BJ (cell line): ENCODE measurements at regions not wholly inside any gene's neighbourhood (a gene's known extent, or its start where the extent isn't known, plus 50 kb on each side); places are given as distances from the start of the nearest gene placed in this dataset.

Source experiments
- CTCF ChIA-PET: fragments of 350-600 bp; formaldehyde crosslinking; extraction: SDS; loops from one replicate; lab custom pipeline; 2021; ENCODE audit warnings: antibody characterized with exemption, inconsistent platforms; lab: Yijun Ruan, JAX
- POLR2A ChIA-PET: fragments of 300-600 bp; sonication (Branson Sonifier 250); formaldehyde crosslinking; extraction: SDS; loops from one replicate; lab custom pipeline; 2021; ENCODE audit warnings: antibody characterized with exemption; lab: Charles Lee
- DNase-seq: peaks from one replicate; pipeline ENCODE4 v3.0.0-alpha.2; 2011; ENCODE audit warnings: low read depth
- H3K27me3 ChIP-seq: 2 replicates; pipeline ENCODE4 v1.6.0; 2011; ENCODE audit warnings: low read length; ENCODE audit not compliant: control insufficient read depth, insufficient read depth
- H3K36me3 ChIP-seq: 2 replicates; pipeline ENCODE4 v1.5.1; 2011; ENCODE audit warnings: low read length; ENCODE audit not compliant: control insufficient read depth, insufficient read depth
- H3K4me3 ChIP-seq: 2 replicates; pipeline ENCODE4 v1.5.1; 2011; ENCODE audit warnings: low read depth, mild to moderate bottlenecking, control low read depth, low read length
- TF ChIP-seq, protein P1 (sequence below): IDR thresholded peaks from 2 replicates; pipeline ENCODE4 v1.5.1; 2011; ENCODE audit warnings: low read depth, mild to moderate bottlenecking, control low read depth, inconsistent platforms, low read length, moderate library complexity; ENCODE audit not compliant: insufficient read depth

DNA sequence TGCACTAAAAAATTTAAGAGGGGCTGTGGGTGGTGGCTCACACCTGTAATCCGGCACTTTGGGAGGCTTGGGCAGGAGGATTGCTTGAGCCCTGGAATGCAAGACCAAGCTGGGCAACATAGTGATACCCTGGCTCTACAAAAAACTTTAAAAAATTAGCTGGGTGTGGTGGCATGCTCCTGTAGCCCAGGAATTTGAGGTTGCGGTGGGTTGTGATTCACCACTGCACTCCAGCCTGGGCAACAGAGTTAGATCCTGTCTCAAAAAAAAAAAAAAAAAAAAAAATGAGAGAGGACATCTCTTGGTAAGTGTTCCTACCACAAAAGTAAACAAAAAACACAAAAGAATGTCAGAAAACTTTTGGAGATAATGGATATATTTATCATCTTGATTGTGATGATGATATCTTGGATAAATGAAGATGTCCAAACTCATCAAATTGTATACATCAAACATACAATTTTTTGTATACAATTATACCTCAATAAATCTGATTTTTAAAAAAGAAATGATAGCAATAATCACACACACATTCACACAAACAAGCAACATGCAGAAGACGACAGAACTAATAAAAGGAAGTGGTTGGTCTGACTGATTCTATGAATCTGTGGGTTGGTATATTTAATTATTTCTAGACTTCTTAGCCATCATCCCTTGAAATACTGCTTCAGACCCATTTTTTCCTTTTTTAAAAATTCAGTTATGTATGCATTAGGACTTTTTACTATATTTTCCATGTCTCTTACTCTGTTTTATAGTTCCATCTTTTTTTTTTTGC, 465.9 kb downstream of the PLA2G4A start:
- CTCF ChIA-PET = no interaction called here
- no peak for DNase-seq
- Histone ChIP-seq H3K4me3 (no peak overlapping the region), H3K36me3 (no peaks in the 10 kb centered on the region), H3K27me3 (no peaks in the 10 kb centered on the region)
- POLR2A ChIA-PET = no interaction called here
- TF ChIP-seq, protein P1, sequence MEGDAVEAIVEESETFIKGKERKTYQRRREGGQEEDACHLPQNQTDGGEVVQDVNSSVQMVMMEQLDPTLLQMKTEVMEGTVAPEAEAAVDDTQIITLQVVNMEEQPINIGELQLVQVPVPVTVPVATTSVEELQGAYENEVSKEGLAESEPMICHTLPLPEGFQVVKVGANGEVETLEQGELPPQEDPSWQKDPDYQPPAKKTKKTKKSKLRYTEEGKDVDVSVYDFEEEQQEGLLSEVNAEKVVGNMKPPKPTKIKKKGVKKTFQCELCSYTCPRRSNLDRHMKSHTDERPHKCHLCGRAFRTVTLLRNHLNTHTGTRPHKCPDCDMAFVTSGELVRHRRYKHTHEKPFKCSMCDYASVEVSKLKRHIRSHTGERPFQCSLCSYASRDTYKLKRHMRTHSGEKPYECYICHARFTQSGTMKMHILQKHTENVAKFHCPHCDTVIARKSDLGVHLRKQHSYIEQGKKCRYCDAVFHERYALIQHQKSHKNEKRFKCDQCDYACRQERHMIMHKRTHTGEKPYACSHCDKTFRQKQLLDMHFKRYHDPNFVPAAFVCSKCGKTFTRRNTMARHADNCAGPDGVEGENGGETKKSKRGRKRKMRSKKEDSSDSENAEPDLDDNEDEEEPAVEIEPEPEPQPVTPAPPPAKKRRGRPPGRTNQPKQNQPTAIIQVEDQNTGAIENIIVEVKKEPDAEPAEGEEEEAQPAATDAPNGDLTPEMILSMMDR = no peak

DNA sequence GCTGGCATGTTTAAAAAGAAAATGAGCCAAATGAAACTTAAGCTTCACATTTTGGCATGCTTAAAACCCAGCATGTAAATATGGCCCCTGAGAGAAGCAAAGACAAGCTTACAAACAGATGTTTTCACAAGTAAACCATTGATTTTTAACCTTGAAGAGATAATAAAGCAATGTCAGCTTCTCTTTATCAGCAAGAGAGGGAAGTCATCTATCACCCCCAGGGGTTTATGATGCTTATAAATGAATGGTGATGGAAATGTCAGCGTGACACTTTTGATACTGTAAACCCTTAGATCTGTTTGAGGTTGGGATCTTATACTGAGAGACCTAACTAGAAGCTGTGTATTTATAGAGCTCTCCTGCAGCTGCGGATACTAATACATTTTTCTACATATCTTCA, 471.3 kb downstream of the PLA2G4A start:
- Histone ChIP-seq H3K36me3 (no peaks in the 10 kb centered on the region), H3K4me3 (no peak overlapping the region), H3K27me3 (no peaks in the 10 kb centered on the region)
- no peak for DNase-seq
- TF ChIP-seq, protein P1 = no peak
- ChIA-PET POLR2A (no interaction called here), CTCF (interaction anchor here (0.7 kb wide), 1 partner anchor 11 kb away, joined by 3 read pairs; no protein-coding TSS in a partner anchor)

DNA sequence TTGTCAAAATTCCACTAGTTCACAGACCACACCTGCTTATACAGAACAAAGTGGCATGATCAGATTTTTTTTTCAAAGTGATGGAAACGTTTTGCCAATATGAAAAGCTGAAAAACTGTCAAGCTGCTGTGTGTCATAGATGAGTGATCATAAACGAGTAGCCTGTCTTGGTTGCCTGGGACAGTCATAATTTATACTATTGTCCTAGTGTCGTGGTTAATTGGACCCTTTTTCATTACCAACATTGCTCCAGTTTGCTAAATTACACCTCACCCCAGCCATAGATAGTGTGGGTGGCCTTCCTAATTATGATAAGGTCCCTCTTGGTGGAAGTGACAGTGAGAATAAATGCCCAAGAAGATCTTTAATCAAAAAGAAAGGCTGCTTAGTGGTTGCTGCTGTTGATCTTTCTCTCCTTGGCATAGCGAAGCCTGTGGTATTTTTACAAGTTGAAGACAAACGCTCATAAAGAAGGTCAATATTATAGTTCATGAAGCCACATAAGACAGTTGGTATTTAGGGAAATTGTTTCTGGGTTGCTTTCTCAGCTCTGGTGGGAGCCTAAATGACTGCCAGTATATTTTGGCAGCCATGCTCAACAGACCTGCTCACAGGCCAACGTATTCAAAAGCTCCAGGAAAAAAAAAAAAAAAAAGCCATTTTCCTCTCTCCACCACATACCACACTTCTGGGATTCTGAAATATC, 478.1 kb downstream of the PLA2G4A start:
- TF ChIP-seq, protein P1 = no peak
- POLR2A ChIA-PET = no interaction called here
- H3K4me3 ChIP-seq = no peak overlapping the region
- CTCF ChIA-PET = no interaction called here
- H3K36me3 ChIP-seq = no peaks in the 10 kb centered on the region
- DNase-seq = no peak
- H3K27me3 ChIP-seq = no peaks in the 10 kb centered on the region

DNA sequence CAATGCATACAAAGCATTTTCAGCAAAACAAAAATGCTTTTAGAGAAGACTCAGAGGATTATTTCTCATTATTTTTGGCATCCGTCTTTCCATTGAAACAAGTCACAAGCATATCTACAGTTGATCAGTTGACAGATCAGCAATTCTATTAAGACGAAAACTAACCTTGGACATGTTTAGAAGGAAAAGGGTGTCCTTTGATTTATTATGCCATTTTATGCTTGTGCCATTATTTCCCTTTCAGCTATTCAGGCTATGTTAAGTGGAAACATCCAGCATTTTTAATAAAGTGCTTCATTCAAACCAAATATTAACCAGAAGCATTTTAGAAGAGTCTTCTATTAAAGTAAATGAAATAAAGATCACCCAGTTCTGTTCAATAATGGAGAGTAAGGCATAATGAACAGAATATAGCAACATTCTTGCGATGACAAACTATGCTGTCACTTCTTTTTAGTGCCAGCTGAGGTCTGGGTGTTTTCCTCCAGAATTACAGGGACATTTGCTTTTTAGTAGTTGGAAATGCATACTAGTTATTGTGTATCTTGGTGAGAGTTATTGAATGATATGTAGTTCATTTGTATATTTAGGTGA, 481.4 kb downstream of the PLA2G4A start:
- Histone ChIP-seq H3K36me3 (no peaks in the 10 kb centered on the region), H3K27me3 (no peaks in the 10 kb centered on the region), H3K4me3 (no peak overlapping the region)
- ChIA-PET POLR2A (no interaction called here), CTCF (no interaction called here)
- TF ChIP-seq, protein P1 = no peak
- no peak for DNase-seq

DNA sequence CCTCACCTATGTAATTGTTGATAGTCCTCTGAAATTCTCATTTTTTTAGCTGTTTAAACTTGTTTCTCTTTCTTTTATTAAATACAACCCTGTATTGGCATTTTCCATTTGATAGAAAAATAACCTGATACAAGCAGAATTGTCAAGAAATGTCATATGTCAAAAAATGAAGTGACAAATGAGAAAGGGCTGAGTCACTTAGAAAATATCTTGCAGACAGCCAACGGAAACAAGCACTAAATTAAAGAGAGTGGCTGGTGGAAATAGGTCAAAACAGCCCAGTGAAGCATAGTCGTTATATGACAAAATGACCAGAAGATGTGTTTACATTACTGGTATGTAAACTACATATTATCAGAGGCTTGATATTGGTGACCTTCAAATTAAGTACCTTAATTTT, 484.4 kb downstream of the PLA2G4A start:
- TF ChIP-seq, protein P1 = no peak
- Histone ChIP-seq H3K27me3 (no peaks in the 10 kb centered on the region), H3K36me3 (no peaks in the 10 kb centered on the region), H3K4me3 (no peak overlapping the region)
- ChIA-PET POLR2A (no interaction called here), CTCF (no interaction called here)
- no peak for DNase-seq
